HEK293 (cell line): ENCODE measurements at regions not wholly inside any gene's neighbourhood (a gene's known extent, or its start where the extent isn't known, plus 50 kb on each side); places are given as distances from the start of the nearest gene placed in this dataset.

ENCODE experiments used
- RBAK ChIP-seq: fragments of 450-650 bp; formaldehyde crosslinking; IDR thresholded peaks from 2 replicates; pipeline ENCODE4 v1.5.1; 2016; ENCODE audit warnings: missing biosample characterization, missing genetic modification characterization
- ZNF239 ChIP-seq: fragments of 450-650 bp; formaldehyde crosslinking; IDR thresholded peaks from 2 replicates; pipeline ENCODE4 v1.5.1; 2016; ENCODE audit warnings: missing biosample characterization, missing genetic modification characterization
- ZNF777 ChIP-seq: fragments of 450-650 bp; formaldehyde crosslinking; IDR thresholded peaks from 2 replicates; pipeline ENCODE4 v1.5.1; 2017; ENCODE audit warnings: missing biosample characterization, missing genetic modification characterization, borderline replicate concordance
- ZNF791 ChIP-seq: fragments of 450-650 bp; formaldehyde crosslinking; IDR thresholded peaks from 2 replicates; pipeline ENCODE4 v1.5.1; 2016; ENCODE audit warnings: missing biosample characterization, missing genetic modification characterization
- ZSCAN30 ChIP-seq: fragments of 450-650 bp; IDR thresholded peaks from 2 replicates; pipeline ENCODE4 v1.5.1; 2018; ENCODE audit warnings: missing biosample characterization, mild to moderate bottlenecking, missing genetic modification characterization, moderate library complexity
- TF ChIP-seq, protein P1 (sequence below): fragments of 450-650 bp; formaldehyde crosslinking; IDR thresholded peaks from 2 replicates; pipeline ENCODE4 v1.5.1; 2016; ENCODE audit warnings: missing biosample characterization, missing genetic modification characterization
- TF ChIP-seq, protein P2 (sequence below): fragments of 450-650 bp; formaldehyde crosslinking; IDR thresholded peaks from 2 replicates; pipeline ENCODE4; 2016; ENCODE audit warnings: missing biosample characterization, missing genetic modification characterization
- TF ChIP-seq, protein P3 (sequence below): fragments of 450-650 bp; formaldehyde crosslinking; IDR thresholded peaks from 2 replicates; pipeline ENCODE4 v1.5.1; 2016; ENCODE audit warnings: missing biosample characterization, missing genetic modification characterization

DNA sequence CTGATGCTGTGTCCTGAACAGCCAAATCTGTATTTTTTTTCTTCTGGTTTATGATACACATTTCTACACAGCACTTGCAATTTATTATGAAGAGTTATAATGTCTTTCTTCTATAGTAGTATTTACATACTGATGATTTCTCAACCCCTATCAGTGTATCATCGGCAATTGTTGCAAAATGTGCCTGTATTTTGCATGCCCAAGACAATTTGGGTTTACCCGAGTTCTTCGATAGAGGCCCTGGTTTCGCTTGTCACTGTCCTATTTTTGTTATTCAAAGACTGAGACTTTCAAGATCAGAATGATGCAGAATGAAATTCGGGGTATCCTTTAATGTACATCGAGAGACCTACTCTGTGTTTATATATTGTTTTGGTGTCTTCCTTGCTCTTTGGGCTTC lies 184.5 kb upstream of the PRSS58 start:
- TF ChIP-seq, protein P1, sequence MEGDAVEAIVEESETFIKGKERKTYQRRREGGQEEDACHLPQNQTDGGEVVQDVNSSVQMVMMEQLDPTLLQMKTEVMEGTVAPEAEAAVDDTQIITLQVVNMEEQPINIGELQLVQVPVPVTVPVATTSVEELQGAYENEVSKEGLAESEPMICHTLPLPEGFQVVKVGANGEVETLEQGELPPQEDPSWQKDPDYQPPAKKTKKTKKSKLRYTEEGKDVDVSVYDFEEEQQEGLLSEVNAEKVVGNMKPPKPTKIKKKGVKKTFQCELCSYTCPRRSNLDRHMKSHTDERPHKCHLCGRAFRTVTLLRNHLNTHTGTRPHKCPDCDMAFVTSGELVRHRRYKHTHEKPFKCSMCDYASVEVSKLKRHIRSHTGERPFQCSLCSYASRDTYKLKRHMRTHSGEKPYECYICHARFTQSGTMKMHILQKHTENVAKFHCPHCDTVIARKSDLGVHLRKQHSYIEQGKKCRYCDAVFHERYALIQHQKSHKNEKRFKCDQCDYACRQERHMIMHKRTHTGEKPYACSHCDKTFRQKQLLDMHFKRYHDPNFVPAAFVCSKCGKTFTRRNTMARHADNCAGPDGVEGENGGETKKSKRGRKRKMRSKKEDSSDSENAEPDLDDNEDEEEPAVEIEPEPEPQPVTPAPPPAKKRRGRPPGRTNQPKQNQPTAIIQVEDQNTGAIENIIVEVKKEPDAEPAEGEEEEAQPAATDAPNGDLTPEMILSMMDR (tag by site-specific recombination) = no peak
- no peak for TF ChIP-seq ZNF239 (tag by site-specific recombination)
- TF ChIP-seq, protein P2, sequence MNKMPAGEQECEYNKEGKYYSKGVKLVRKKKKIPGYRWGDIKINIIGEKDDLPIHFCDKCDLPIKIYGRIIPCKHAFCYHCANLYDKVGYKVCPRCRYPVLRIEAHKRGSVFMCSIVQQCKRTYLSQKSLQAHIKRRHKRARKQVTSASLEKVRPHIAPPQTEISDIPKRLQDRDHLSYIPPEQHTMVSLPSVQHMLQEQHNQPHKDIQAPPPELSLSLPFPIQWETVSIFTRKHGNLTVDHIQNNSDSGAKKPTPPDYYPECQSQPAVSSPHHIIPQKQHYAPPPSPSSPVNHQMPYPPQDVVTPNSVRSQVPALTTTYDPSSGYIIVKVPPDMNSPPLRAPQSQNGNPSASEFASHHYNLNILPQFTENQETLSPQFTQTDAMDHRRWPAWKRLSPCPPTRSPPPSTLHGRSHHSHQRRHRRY (tag by site-specific recombination) = no peak
- TF ChIP-seq RBAK (tag by site-specific recombination) = no peak
- TF ChIP-seq ZNF777 (tag by site-specific recombination) = no peak
- no peak for TF ChIP-seq ZSCAN30 (tag by site-specific recombination)
- no peak for TF ChIP-seq ZNF791 (tag by site-specific recombination)
- TF ChIP-seq, protein P3, sequence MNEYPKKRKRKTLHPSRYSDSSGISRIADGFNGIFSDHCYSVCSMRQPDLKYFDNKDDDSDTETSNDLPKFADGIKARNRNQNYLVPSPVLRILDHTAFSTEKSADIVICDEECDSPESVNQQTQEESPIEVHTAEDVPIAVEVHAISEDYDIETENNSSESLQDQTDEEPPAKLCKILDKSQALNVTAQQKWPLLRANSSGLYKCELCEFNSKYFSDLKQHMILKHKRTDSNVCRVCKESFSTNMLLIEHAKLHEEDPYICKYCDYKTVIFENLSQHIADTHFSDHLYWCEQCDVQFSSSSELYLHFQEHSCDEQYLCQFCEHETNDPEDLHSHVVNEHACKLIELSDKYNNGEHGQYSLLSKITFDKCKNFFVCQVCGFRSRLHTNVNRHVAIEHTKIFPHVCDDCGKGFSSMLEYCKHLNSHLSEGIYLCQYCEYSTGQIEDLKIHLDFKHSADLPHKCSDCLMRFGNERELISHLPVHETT (tag by site-specific recombination) = no peak
